Rectal smooth muscle tissue (tissue), 1 donor: ENCODE measurements at regions not wholly inside any gene's neighbourhood (a gene's known extent, or its start where the extent isn't known, plus 50 kb on each side); places are given as distances from the start of the nearest gene placed in this dataset.

Source experiments
- H3K27ac ChIP-seq: one replicate; pipeline ENCODE4 v1.7.0; 2013; ENCODE audit warnings: low read depth, low read length, inconsistent platforms
- H3K27me3 ChIP-seq: one replicate; pipeline ENCODE4 v1.7.0; 2013; ENCODE audit warnings: low read length; ENCODE audit not compliant: control insufficient read depth, insufficient read depth
- H3K36me3 ChIP-seq: one replicate; pipeline ENCODE4 v1.7.0; 2013; ENCODE audit warnings: low read length; ENCODE audit not compliant: control insufficient read depth, insufficient read depth
- H3K4me1 ChIP-seq: one replicate; pipeline ENCODE4 v1.7.0; 2013; ENCODE audit warnings: low read length; ENCODE audit not compliant: control insufficient read depth, insufficient read depth
- H3K4me3 ChIP-seq: one replicate; pipeline ENCODE4 v1.7.0; 2013; ENCODE audit warnings: low read length
- H3K9ac ChIP-seq: one replicate; pipeline ENCODE4 v1.7.0; 2013; ENCODE audit warnings: low read length

- Histone ChIP-seq H3K27ac (no peak overlapping the region), H3K36me3 (no peaks in the 10 kb centered on the region), H3K9ac (no peak overlapping the region), H3K4me3 (no peak overlapping the region), H3K4me1 (no peaks in the 10 kb centered on the region), H3K27me3 (peaks cover 2% of the 10 kb centered on the region)
Observed at GRCh38 chr11:15493921-15494620, 379.3 kb downstream of the INSC start.

DNA sequence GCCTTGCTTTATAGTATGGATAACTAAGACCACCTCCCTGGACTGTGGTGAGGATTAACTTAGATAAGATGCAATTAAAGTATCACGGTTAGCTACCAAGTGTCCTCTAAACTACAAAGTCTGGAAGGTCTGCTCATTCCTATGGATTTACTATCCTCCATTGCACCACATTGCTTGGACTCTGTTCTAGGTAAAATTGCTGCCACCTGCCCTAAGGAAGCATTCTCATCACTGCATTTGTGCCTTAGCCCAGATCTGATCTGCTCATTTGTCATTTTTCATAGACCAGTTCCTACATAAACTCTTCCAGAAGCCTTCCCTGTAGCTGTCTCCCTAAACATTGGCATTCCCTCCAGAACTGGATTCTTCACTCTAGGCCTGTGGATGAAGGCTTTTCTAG is 380.0 kb downstream of the INSC start:
- Histone ChIP-seq H3K27ac (no peak overlapping the region), H3K4me3 (no peak overlapping the region), H3K4me1 (no peaks in the 10 kb centered on the region), H3K36me3 (no peaks in the 10 kb centered on the region), H3K9ac (no peak overlapping the region), H3K27me3 (peaks cover 2% of the 10 kb centered on the region)

- Histone ChIP-seq H3K9ac (no peak overlapping the region), H3K27ac (no peak overlapping the region), H3K36me3 (no peaks in the 10 kb centered on the region), H3K27me3 (no peaks in the 10 kb centered on the region), H3K4me1 (no peaks in the 10 kb centered on the region), H3K4me3 (no peak overlapping the region)
Observed at GRCh38 chr11:15495462-15495861, 380.7 kb downstream of the INSC start.

- no peak overlapping the region for H3K9ac ChIP-seq
- H3K36me3 ChIP-seq: no peaks in the 10 kb centered on the region
- H3K4me1 ChIP-seq: no peaks in the 10 kb centered on the region
- H3K4me3 ChIP-seq: no peak overlapping the region
- no peaks in the 10 kb centered on the region for H3K27me3 ChIP-seq
- H3K27ac ChIP-seq: no peak overlapping the region
Observed at GRCh38 chr11:15497366-15497765, 382.6 kb downstream of the INSC start.

DNA sequence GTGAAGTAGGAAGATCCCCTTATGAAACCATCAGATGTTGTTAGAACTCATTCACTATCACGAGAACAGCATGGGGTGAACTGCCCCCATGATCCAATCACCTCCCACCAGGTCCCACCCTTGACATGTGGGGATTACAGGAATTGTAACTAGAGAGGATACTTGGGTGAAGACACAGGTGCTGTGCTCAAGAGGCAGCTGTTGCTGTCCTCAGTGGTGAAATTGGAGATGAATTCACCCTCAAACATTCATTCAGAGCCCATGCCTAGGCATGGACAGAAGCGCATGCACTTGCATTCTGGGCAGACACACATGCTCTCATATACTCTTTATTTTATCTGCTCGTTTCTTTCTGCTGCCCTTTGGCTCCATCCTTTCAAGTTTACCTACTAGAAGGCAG is 385.0 kb downstream of the INSC start:
- Histone ChIP-seq H3K4me3 (no peak overlapping the region), H3K27ac (no peak overlapping the region), H3K36me3 (no peaks in the 10 kb centered on the region), H3K27me3 (no peaks in the 10 kb centered on the region), H3K9ac (no peak overlapping the region), H3K4me1 (no peaks in the 10 kb centered on the region)

DNA sequence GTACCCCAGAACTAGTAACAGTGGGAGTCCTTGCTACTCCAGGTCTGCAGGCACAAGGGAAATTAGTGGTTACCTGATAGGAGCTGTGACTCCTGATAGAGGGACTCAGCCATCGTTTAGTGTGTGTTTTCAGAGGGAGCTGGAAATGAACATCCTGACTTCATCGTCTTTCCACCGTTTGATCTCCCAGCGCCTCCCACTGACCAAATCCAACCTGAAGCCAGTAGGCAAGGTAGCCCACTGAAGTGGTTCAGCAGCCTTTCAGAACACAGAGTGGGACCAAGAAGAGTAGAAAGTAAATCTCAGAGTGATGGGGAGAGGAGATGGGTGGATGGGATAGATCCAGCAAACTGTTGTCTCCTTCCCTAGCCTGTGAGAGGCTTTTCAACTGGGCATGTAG is 385.9 kb downstream of the INSC start:
- no peak overlapping the region for H3K27ac ChIP-seq
- H3K27me3 ChIP-seq: no peaks in the 10 kb centered on the region
- H3K9ac ChIP-seq: no peak overlapping the region
- no peak overlapping the region for H3K4me3 ChIP-seq
- H3K4me1 ChIP-seq: no peaks in the 10 kb centered on the region
- no peaks in the 10 kb centered on the region for H3K36me3 ChIP-seq

GRCh38 chr11:15501566-15501965 is 386.8 kb downstream of the INSC start:
- H3K9ac ChIP-seq: no peak overlapping the region
- H3K4me3 ChIP-seq: no peak overlapping the region
- H3K4me1 ChIP-seq: no peaks in the 10 kb centered on the region
- H3K36me3 ChIP-seq: no peaks in the 10 kb centered on the region
- no peak overlapping the region for H3K27ac ChIP-seq
- no peaks in the 10 kb centered on the region for H3K27me3 ChIP-seq

GRCh38 chr11:15505155-15505554 is 390.4 kb downstream of the INSC start:
- H3K4me3 ChIP-seq: no peak overlapping the region
- H3K4me1 ChIP-seq: no peaks in the 10 kb centered on the region
- no peaks in the 10 kb centered on the region for H3K27me3 ChIP-seq
- H3K27ac ChIP-seq: no peak overlapping the region
- no peak overlapping the region for H3K9ac ChIP-seq
- no peaks in the 10 kb centered on the region for H3K36me3 ChIP-seq

GRCh38 chr11:15507592-15507991 is 392.9 kb downstream of the INSC start:
- H3K27ac ChIP-seq: no peak overlapping the region
- no peaks in the 10 kb centered on the region for H3K27me3 ChIP-seq
- H3K4me3 ChIP-seq: no peak overlapping the region
- no peak overlapping the region for H3K9ac ChIP-seq
- no peaks in the 10 kb centered on the region for H3K4me1 ChIP-seq
- no peaks in the 10 kb centered on the region for H3K36me3 ChIP-seq

- Histone ChIP-seq H3K9ac (no peak overlapping the region), H3K27ac (no peak overlapping the region), H3K4me3 (no peak overlapping the region), H3K36me3 (no peaks in the 10 kb centered on the region), H3K4me1 (no peaks in the 10 kb centered on the region), H3K27me3 (no peaks in the 10 kb centered on the region)
Observed at GRCh38 chr11:15509082-15509481, 394.4 kb downstream of the INSC start.

DNA sequence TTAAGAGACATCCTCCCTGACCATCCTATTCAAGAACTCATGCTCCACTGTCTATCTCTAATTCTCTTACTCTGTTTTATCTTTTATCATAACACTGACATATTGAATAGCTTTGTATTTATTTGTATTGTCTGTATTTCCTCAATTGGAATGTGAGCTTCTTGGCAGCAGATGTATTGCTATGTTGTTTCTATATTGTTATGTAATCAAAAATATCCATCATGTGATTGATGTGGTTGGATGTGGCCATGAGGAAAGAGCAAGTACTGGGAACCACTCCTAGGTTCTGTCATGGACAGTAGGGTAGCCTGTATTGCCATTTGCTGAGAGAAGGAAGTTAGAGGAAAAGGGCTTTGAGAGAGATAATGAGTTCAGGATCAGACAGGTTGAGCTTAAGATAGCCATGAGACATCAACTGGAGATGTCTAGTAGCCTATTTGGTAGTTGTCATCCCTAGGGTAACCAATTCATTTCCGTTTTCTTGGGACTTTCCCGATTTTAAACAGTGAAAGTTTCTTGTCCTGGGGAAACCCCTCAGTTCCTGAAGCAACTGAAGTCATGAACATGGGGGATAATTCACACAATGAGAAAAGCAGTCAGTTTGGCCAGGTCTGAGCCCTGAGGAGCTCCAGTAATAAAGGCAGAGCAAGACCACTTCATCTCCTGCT is 404.5 kb downstream of the INSC start:
- Histone ChIP-seq H3K27ac (no peak overlapping the region), H3K4me1 (no peaks in the 10 kb centered on the region), H3K4me3 (no peak overlapping the region), H3K9ac (no peak overlapping the region), H3K36me3 (no peaks in the 10 kb centered on the region), H3K27me3 (no peaks in the 10 kb centered on the region)

- Histone ChIP-seq H3K36me3 (no peaks in the 10 kb centered on the region), H3K27me3 (no peaks in the 10 kb centered on the region), H3K4me3 (no peak overlapping the region), H3K9ac (no peak overlapping the region), H3K27ac (no peak overlapping the region), H3K4me1 (no peaks in the 10 kb centered on the region)
Observed at GRCh38 chr11:15519911-15520310, 405.2 kb downstream of the INSC start.

GRCh38 chr11:15523543-15523942 is 408.8 kb downstream of the INSC start:
- no peaks in the 10 kb centered on the region for H3K27me3 ChIP-seq
- no peak overlapping the region for H3K27ac ChIP-seq

More at GRCh38 chr11:15523543-15523942, 408.8 kb downstream of the INSC start:
- H3K4me1 ChIP-seq: no peaks in the 10 kb centered on the region
- no peaks in the 10 kb centered on the region for H3K36me3 ChIP-seq
- no peak overlapping the region for H3K4me3 ChIP-seq
- no peak overlapping the region for H3K9ac ChIP-seq
